Stimulated activated naive CD8-positive, alpha-beta T cell treated with anti-CD3 and anti-CD28 coated beads, Interleukin-15, amount 100 ng/mL, for 72 hours (primary cell): ENCODE measurements at regions not wholly inside any gene's neighbourhood (a gene's known extent, or its start where the extent isn't known, plus 50 kb on each side); places are given as distances from the start of the nearest gene placed in this dataset.

Experiments used
- ATAC-seq: fragments of 150-1000 bp; cut with Tn5 transposase; 2 replicates; pipeline ENCODE4 v1.10.0; 2021; ENCODE audit warnings: mild to moderate bottlenecking, moderate library complexity
- DNase-seq, 2 donors: peaks; one replicate each; pipeline ENCODE4 v3.0.0; 2021 to 2022
- H3K27ac Mint-ChIP-seq, 2 donors: one replicate each; pipeline ENCODE4 v1.8.0; 2022; ENCODE audit warnings: mild to moderate bottlenecking in 2 of 2, mixed read lengths in 2 of 2, moderate library complexity in 2 of 2
- H3K27me3 Mint-ChIP-seq: one replicate; pipeline ENCODE4 v1.8.0; 2022; ENCODE audit warnings: mixed read lengths
- H3K4me1 Mint-ChIP-seq: one replicate; pipeline ENCODE4 v1.8.0; 2022; ENCODE audit warnings: mild to moderate bottlenecking, mixed read lengths
- H3K4me3 Mint-ChIP-seq, 2 donors: one replicate each; pipeline ENCODE4 v1.8.0; 2022; ENCODE audit warnings: mild to moderate bottlenecking in 2 of 2, mixed read lengths in 2 of 2, moderate library complexity in 1 of 2
- H3K9me3 Mint-ChIP-seq, 2 donors: one replicate each; pipeline ENCODE4 v1.8.0; 2022; ENCODE audit warnings: mixed read lengths in 2 of 2

- DNase-seq (no peak), ATAC-seq (peak; percentile 33)
- H3K27me3 Mint-ChIP-seq, result no peaks in the 10 kb centered on the region
- no peak overlapping the region for H3K27ac Mint-ChIP-seq
- no peaks in the 10 kb centered on the region for H3K4me1 Mint-ChIP-seq
- H3K9me3 Mint-ChIP-seq, result peaks cover 4 to 7% of the 10 kb centered on the region in 2 donors
- H3K4me3 Mint-ChIP-seq, result no peak overlapping the region
Measured at GRCh38 chr2:193518041-193518817, 1323.5 kb upstream of the TMEFF2 start.

- no peak for DNase-seq
- Mint-ChIP-seq H3K27me3 (no peaks in the 10 kb centered on the region), H3K4me3 (no peak overlapping the region), H3K4me1 (no peaks in the 10 kb centered on the region), H3K9me3 (peaks cover 4 to 7% of the 10 kb centered on the region in 2 donors), H3K27ac (no peak overlapping the region)
- ATAC-seq, result no peak
Measured at GRCh38 chr2:193517615-193518014, 1322.9 kb upstream of the TMEFF2 start.

GRCh38 chr2:193506035-193506434, 1311.3 kb upstream of the TMEFF2 start:
- H3K4me3 Mint-ChIP-seq, result no peak overlapping the region
- H3K4me1 Mint-ChIP-seq, result no peaks in the 10 kb centered on the region
- no peak overlapping the region for H3K27ac Mint-ChIP-seq
- H3K9me3 Mint-ChIP-seq, result peaks cover 0 to 4% of the 10 kb centered on the region in 2 donors
- no peak for ATAC-seq
- H3K27me3 Mint-ChIP-seq, result no peaks in the 10 kb centered on the region
- no peak for DNase-seq

GRCh38 chr2:193505620-193506019, 1310.9 kb upstream of the TMEFF2 start:
- ATAC-seq, result no peak
- peaks cover 0 to 4% of the 10 kb centered on the region in 2 donors for H3K9me3 Mint-ChIP-seq
- H3K4me1 Mint-ChIP-seq, result no peaks in the 10 kb centered on the region
- no peak for DNase-seq
- no peak overlapping the region for H3K27ac Mint-ChIP-seq
- H3K4me3 Mint-ChIP-seq, result no peak overlapping the region
- H3K27me3 Mint-ChIP-seq, result no peaks in the 10 kb centered on the region

- no peak for DNase-seq
- ATAC-seq, result peak; percentile 62
- no peaks in the 10 kb centered on the region for H3K4me1 Mint-ChIP-seq
- no peak overlapping the region for H3K4me3 Mint-ChIP-seq
- no peak overlapping the region for H3K27ac Mint-ChIP-seq
- H3K9me3 Mint-ChIP-seq, result peaks cover 0 to 4% of the 10 kb centered on the region in 2 donors
- no peaks in the 10 kb centered on the region for H3K27me3 Mint-ChIP-seq
Measured at GRCh38 chr2:193502363-193503035, 1307.8 kb upstream of the TMEFF2 start.

- H3K4me3 Mint-ChIP-seq, result no peak overlapping the region
- no peaks in the 10 kb centered on the region for H3K27me3 Mint-ChIP-seq
- no peak overlapping the region for H3K27ac Mint-ChIP-seq
- DNase-seq (no peak), ATAC-seq (no peak)
- H3K4me1 Mint-ChIP-seq, result no peaks in the 10 kb centered on the region
- H3K9me3 Mint-ChIP-seq, result peaks cover 0 to 4% of the 10 kb centered on the region in 2 donors
Measured at GRCh38 chr2:193496786-193497185, 1302.1 kb upstream of the TMEFF2 start.

- Mint-ChIP-seq H3K4me3 (peak overlapping the region; percentile 13 to 69), H3K27ac (peak overlapping the region in 1 of 2 donors; percentile 69)
Measured at GRCh38 chr2:193482557-193482956, 1287.8 kb upstream of the TMEFF2 start.

GRCh38 chr2:193480187-193480586, 1285.5 kb upstream of the TMEFF2 start:
- no peak overlapping the region for H3K27ac Mint-ChIP-seq
- no peaks in the 10 kb centered on the region for H3K9me3 Mint-ChIP-seq
- H3K4me1 Mint-ChIP-seq, result peaks cover 14% of the 10 kb centered on the region

More at GRCh38 chr2:193482557-193482956, 1287.8 kb upstream of the TMEFF2 start:
- H3K9me3 Mint-ChIP-seq, result no peaks in the 10 kb centered on the region
- no peaks in the 10 kb centered on the region for H3K4me1 Mint-ChIP-seq
- no peaks in the 10 kb centered on the region for H3K27me3 Mint-ChIP-seq
- ATAC-seq, result peak; percentile 65
- DNase-seq, result no peak

GRCh38 chr2:193476171-193476800, 1281.6 kb upstream of the TMEFF2 start:
- Mint-ChIP-seq H3K9me3 (peaks cover 0 to 7% of the 10 kb centered on the region in 2 donors), H3K27me3 (no peaks in the 10 kb centered on the region), H3K4me3 (peak overlapping the region in 1 of 2 donors; percentile 35), H3K27ac (peak overlapping the region in 1 of 2 donors; percentile 69), H3K4me1 (peaks cover 15% of the 10 kb centered on the region)
- DNase-seq, result no peak
- ATAC-seq, result peak; percentile 69

More at GRCh38 chr2:193480187-193480586, 1285.5 kb upstream of the TMEFF2 start:
- Mint-ChIP-seq H3K4me3 (no peak overlapping the region), H3K27me3 (no peaks in the 10 kb centered on the region)
- DNase-seq, result no peak
- no peak for ATAC-seq

- DNase-seq, result no peak
- H3K4me1 Mint-ChIP-seq, result peaks cover 15% of the 10 kb centered on the region
- H3K4me3 Mint-ChIP-seq, result no peak overlapping the region
- no peaks in the 10 kb centered on the region for H3K27me3 Mint-ChIP-seq
- peak; percentile 14 for ATAC-seq
- no peak overlapping the region for H3K27ac Mint-ChIP-seq
- H3K9me3 Mint-ChIP-seq, result peaks cover 0 to 7% of the 10 kb centered on the region in 2 donors
Measured at GRCh38 chr2:193475038-193475437, 1280.3 kb upstream of the TMEFF2 start.

- Mint-ChIP-seq H3K27me3 (no peaks in the 10 kb centered on the region), H3K9me3 (peaks cover 0 to 7% of the 10 kb centered on the region in 2 donors), H3K4me1 (peaks cover 10% of the 10 kb centered on the region), H3K27ac (no peak overlapping the region), H3K4me3 (no peak overlapping the region)
- DNase-seq (no peak), ATAC-seq (no peak)
Measured at GRCh38 chr2:193469251-193469650, 1274.5 kb upstream of the TMEFF2 start.

GRCh38 chr2:193467276-193467987, 1272.7 kb upstream of the TMEFF2 start:
- Mint-ChIP-seq H3K4me3 (no peak overlapping the region), H3K27me3 (no peaks in the 10 kb centered on the region), H3K27ac (peak overlapping the region in 1 of 2 donors; percentile 19), H3K4me1 (peaks cover 10% of the 10 kb centered on the region), H3K9me3 (peaks cover 0 to 5% of the 10 kb centered on the region in 2 donors)
- ATAC-seq (no peak), DNase-seq (no peak)

- H3K27ac Mint-ChIP-seq, result no peak overlapping the region
- no peak for DNase-seq
- H3K27me3 Mint-ChIP-seq, result no peaks in the 10 kb centered on the region
- ATAC-seq, result no peak
- peaks cover 0 to 8% of the 10 kb centered on the region in 2 donors for H3K9me3 Mint-ChIP-seq
- H3K4me3 Mint-ChIP-seq, result no peak overlapping the region
- H3K4me1 Mint-ChIP-seq, result no peaks in the 10 kb centered on the region
Measured at GRCh38 chr2:193463011-193463410, 1268.3 kb upstream of the TMEFF2 start.

GRCh38 chr2:193462411-193462810, 1267.7 kb upstream of the TMEFF2 start:
- peak; percentile 23 for ATAC-seq
- Mint-ChIP-seq H3K9me3 (peaks cover 0 to 8% of the 10 kb centered on the region in 2 donors), H3K4me1 (no peaks in the 10 kb centered on the region), H3K27me3 (no peaks in the 10 kb centered on the region), H3K4me3 (no peak overlapping the region), H3K27ac (no peak overlapping the region)
- no peak for DNase-seq

- H3K27me3 Mint-ChIP-seq, result no peaks in the 10 kb centered on the region
- H3K4me3 Mint-ChIP-seq, result no peak overlapping the region
- DNase-seq, result no peak
- peaks cover 0 to 8% of the 10 kb centered on the region in 2 donors for H3K9me3 Mint-ChIP-seq
- ATAC-seq, result no peak
- no peak overlapping the region for H3K27ac Mint-ChIP-seq
- H3K4me1 Mint-ChIP-seq, result no peaks in the 10 kb centered on the region
Measured at GRCh38 chr2:193461431-193461934, 1266.8 kb upstream of the TMEFF2 start.
